ENCODE measurements at regions not wholly inside any gene's neighbourhood (a gene's known extent, or its start where the extent isn't known, plus 50 kb on each side); places are given as distances from the start of the nearest gene placed in this dataset.

DNA sequence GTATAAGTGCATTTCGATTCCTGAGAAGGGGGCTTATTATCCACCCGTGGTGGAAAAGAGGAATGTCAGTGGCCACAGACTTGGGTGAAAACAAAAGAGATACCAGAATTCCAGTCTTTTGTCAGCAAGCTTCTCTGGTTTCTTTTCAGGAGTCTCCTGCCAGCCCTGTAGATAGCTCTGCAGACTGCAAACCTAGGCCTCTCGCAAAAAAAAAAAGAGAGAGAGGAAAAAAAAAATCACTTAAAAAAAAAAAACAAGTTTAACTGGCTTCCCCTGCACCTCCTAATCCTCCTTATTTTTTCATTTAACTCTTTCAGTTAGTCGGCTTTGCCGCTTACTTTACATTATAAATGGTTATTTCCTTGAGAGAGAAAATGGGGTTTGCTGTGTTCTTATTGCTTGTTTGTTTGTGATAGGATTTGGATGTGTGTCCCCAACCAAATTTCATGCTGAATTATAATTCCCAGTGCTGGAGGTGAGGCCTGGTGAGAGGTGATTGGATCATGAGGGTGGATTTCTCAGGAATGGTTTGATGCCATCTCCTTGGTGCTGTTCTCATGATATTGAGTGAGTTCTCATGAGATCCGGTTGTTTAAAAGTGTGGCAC is 170.0 kb downstream of the BCL11B start:
- H3K23ac ChIP-seq (ENCODE audit: low read depth, low read length, poor library complexity) = no peak overlapping the region
- no CpG with 5 or more reads among the region's 6 CpGs for whole genome bisulfite sequencing, 2 donors (ENCODE audit: extremely low coverage in 2 of 2, insufficient read length in 2 of 2, insufficient replicate concordance in 1 of 2)

DNA sequence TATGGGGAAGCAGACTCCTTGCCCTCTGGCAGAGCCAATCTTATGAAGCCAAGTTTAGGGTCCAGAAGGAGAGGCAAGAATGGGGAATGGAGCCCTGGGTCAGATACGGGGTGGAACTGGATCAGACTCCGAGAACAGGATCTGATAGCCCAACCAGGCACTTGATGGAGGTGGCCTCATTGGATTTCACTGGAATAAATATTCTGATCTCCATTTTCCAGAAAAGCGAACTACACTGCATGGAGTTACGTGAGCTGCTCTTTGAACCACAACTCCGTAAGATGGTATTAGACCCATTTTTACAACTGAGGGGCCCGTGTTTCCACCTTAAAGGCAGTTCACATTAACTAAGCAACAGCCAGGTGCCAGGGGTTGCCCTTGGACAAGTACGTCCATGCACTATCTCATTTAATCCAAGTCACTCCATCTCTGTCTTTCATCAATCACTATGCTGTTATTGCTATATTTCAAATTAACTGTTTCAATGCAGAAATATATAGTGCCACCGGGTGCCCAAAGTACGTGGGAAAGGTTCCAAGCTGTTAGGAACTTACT is 155.2 kb downstream of the BCL11B start:
- no peak overlapping the region for H2BK15ac ChIP-seq (ENCODE audit: low read length)
- H3K9me3 ChIP-seq (replicated peaks in 1 of 2; ENCODE audit: control insufficient read depth in 2 of 2, insufficient read depth in 1 of 2, low read depth in 1 of 2, low read length in 2 of 2) = no peaks in the 10 kb centered on the region
- no peak overlapping the region for H3K18ac ChIP-seq (ENCODE audit: low read length)
- no peaks in the 10 kb centered on the region for H3K27me3 ChIP-seq (ENCODE audit: control insufficient read depth in 3 of 3, insufficient read depth in 3 of 3, low read depth in 1 of 3, low read length in 3 of 3)
- no peak overlapping the region for H3K9ac ChIP-seq (ENCODE audit: low read depth, low read length, poor library complexity)
- H2BK5ac ChIP-seq (ENCODE audit: low read length) = no peak overlapping the region
- H3K27ac ChIP-seq (replicated peaks; ENCODE audit: low read length) = no peak overlapping the region
- no peak overlapping the region for H4K8ac ChIP-seq (ENCODE audit: low read depth, low read length)
- no peak overlapping the region for H3K14ac ChIP-seq (ENCODE audit: low read length)
- H4K91ac ChIP-seq (ENCODE audit: low read depth, low read length, poor library complexity) = no peak overlapping the region
- DNase-seq (ENCODE audit: low spot score) = no peak
- no peaks in the 10 kb centered on the region for H3K4me1 ChIP-seq (ENCODE audit: control insufficient read depth in 2 of 2, insufficient read depth in 1 of 2, low read depth in 1 of 2, low read length in 2 of 2)
- no peak overlapping the region for H3K4me3 ChIP-seq (ENCODE audit: low read length in 2 of 2)
- no peaks in the 10 kb centered on the region for H3K79me1 ChIP-seq (ENCODE audit: low read depth, low read length)
- no peak overlapping the region for H2AFZ ChIP-seq (ENCODE audit: low read length)
- no peak overlapping the region for H3K4ac ChIP-seq (ENCODE audit: low read length)
- no peak overlapping the region for H2AK5ac ChIP-seq (ENCODE audit: low read depth, low read length)
- no peak overlapping the region for H2BK120ac ChIP-seq (ENCODE audit: low read depth, low read length)
- no peak overlapping the region for H3K23ac ChIP-seq (ENCODE audit: low read depth, low read length, poor library complexity)
- H2BK12ac ChIP-seq (ENCODE audit: low read length) = no peak overlapping the region
- H3K4me2 ChIP-seq (ENCODE audit: insufficient read depth, low read length, poor library complexity, severe bottlenecking) = no peak overlapping the region
- no peaks in the 10 kb centered on the region for H3K36me3 ChIP-seq (replicated peaks in 1 of 2; ENCODE audit: control insufficient read depth in 2 of 2, insufficient read depth in 2 of 2, low read length in 2 of 2)
- no CpG with 5 or more reads among the region's 9 CpGs for WGBS, 2 donors (ENCODE audit: extremely low coverage in 2 of 2, insufficient read length in 2 of 2, insufficient replicate concordance in 1 of 2)

More for the DNA sequence above, 170.0 kb downstream of the BCL11B start:
- Histone ChIP-seq H3K18ac (ENCODE audit: low read length) (no peak overlapping the region), H2BK5ac (ENCODE audit: low read length) (no peak overlapping the region), H3K27me3 (ENCODE audit: control insufficient read depth in 3 of 3, insufficient read depth in 3 of 3, low read depth in 1 of 3, low read length in 3 of 3) (no peaks in the 10 kb centered on the region), H3K9me3 (replicated peaks in 1 of 2; ENCODE audit: control insufficient read depth in 2 of 2, insufficient read depth in 1 of 2, low read depth in 1 of 2, low read length in 2 of 2) (peaks cover 0 to 3% of the 10 kb centered on the region in 2 donors), H3K4me1 (ENCODE audit: control insufficient read depth in 2 of 2, insufficient read depth in 1 of 2, low read depth in 1 of 2, low read length in 2 of 2) (peaks cover 0 to 7% of the 10 kb centered on the region in 2 donors), H3K4me3 (ENCODE audit: low read length in 2 of 2) (no peak overlapping the region), H2BK120ac (ENCODE audit: low read depth, low read length) (no peak overlapping the region), H3K36me3 (replicated peaks in 1 of 2; ENCODE audit: control insufficient read depth in 2 of 2, insufficient read depth in 2 of 2, low read length in 2 of 2) (no peaks in the 10 kb centered on the region), H2AFZ (ENCODE audit: low read length) (no peak overlapping the region), H3K27ac (replicated peaks; ENCODE audit: low read length) (peak overlapping the region; percentile 90), H2BK12ac (ENCODE audit: low read length) (no peak overlapping the region), H3K9ac (ENCODE audit: low read depth, low read length, poor library complexity) (no peak overlapping the region), H3K4ac (ENCODE audit: low read length) (no peak overlapping the region), H3K14ac (ENCODE audit: low read length) (no peak overlapping the region), H4K91ac (ENCODE audit: low read depth, low read length, poor library complexity) (no peak overlapping the region), H4K8ac (ENCODE audit: low read depth, low read length) (no peak overlapping the region), H2BK15ac (ENCODE audit: low read length) (no peak overlapping the region), H3K4me2 (ENCODE audit: insufficient read depth, low read length, poor library complexity, severe bottlenecking) (no peak overlapping the region), H3K79me1 (ENCODE audit: low read depth, low read length) (no peaks in the 10 kb centered on the region), H2AK5ac (ENCODE audit: low read depth, low read length) (no peak overlapping the region)
- peak; percentile 39 for DNase-seq (ENCODE audit: low spot score)

DNA sequence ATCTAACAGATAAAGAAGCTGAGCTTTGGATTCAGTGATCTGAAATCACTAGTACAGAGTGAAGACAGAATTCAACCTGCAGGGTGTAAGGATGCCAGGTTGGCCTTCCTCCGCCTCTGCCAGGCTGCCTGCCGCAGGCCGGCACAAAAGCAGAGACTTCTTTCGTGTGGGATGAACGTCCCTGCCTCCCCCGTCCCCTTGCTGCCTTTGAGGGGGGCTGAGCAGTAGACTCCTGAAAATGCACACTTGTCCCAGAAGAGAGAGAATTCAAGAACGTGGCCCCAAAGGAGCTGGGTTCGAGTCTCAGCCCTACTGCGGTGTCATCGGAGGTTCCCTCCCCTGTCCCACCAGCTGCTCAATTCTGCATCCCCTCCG is 154.3 kb downstream of the BCL11B start:
- H2BK12ac ChIP-seq (ENCODE audit: low read length) = no peak overlapping the region
- H3K27me3 ChIP-seq (ENCODE audit: control insufficient read depth in 3 of 3, insufficient read depth in 3 of 3, low read depth in 1 of 3, low read length in 3 of 3) = no peaks in the 10 kb centered on the region
- H3K9me3 ChIP-seq (replicated peaks in 1 of 2; ENCODE audit: control insufficient read depth in 2 of 2, insufficient read depth in 1 of 2, low read depth in 1 of 2, low read length in 2 of 2) = no peaks in the 10 kb centered on the region
- H4K91ac ChIP-seq (ENCODE audit: low read depth, low read length, poor library complexity) = no peak overlapping the region
- peak overlapping the region; percentile 60 for H2AK5ac ChIP-seq (ENCODE audit: low read depth, low read length)
- H2BK120ac ChIP-seq (ENCODE audit: low read depth, low read length) = no peak overlapping the region
- no peak overlapping the region for H3K9ac ChIP-seq (ENCODE audit: low read depth, low read length, poor library complexity)
- no peak overlapping the region for H3K23ac ChIP-seq (ENCODE audit: low read depth, low read length, poor library complexity)
- no peak overlapping the region for H3K18ac ChIP-seq (ENCODE audit: low read length)
- no peak overlapping the region for H3K4me2 ChIP-seq (ENCODE audit: insufficient read depth, low read length, poor library complexity, severe bottlenecking)
- H2BK15ac ChIP-seq (ENCODE audit: low read length) = no peak overlapping the region
- H4K8ac ChIP-seq (ENCODE audit: low read depth, low read length) = no peak overlapping the region
- H3K4me1 ChIP-seq (ENCODE audit: control insufficient read depth in 2 of 2, insufficient read depth in 1 of 2, low read depth in 1 of 2, low read length in 2 of 2) = no peaks in the 10 kb centered on the region
- H3K4ac ChIP-seq (ENCODE audit: low read length) = no peak overlapping the region
- H3K14ac ChIP-seq (ENCODE audit: low read length) = no peak overlapping the region
- no peaks in the 10 kb centered on the region for H3K79me1 ChIP-seq (ENCODE audit: low read depth, low read length)
- DNase-seq (ENCODE audit: low spot score) = no peak
- no peak overlapping the region for H3K4me3 ChIP-seq (ENCODE audit: low read length in 2 of 2)
- no peak overlapping the region for H2BK5ac ChIP-seq (ENCODE audit: low read length)
- no peak overlapping the region for H2AFZ ChIP-seq (ENCODE audit: low read length)
- H3K27ac ChIP-seq (replicated peaks; ENCODE audit: low read length) = no peak overlapping the region
- H3K36me3 ChIP-seq (replicated peaks in 1 of 2; ENCODE audit: control insufficient read depth in 2 of 2, insufficient read depth in 2 of 2, low read length in 2 of 2) = no peaks in the 10 kb centered on the region
- WGBS, 2 donors (ENCODE audit: extremely low coverage in 2 of 2, insufficient read length in 2 of 2, insufficient replicate concordance in 1 of 2) = no CpG with 5 or more reads among the region's 11 CpGs

GRCh38 chr14:99118046-99118721 is 153.8 kb downstream of the BCL11B start:
- Histone ChIP-seq H2BK12ac (ENCODE audit: low read length) (no peak overlapping the region), H3K18ac (ENCODE audit: low read length) (no peak overlapping the region), H3K4me3 (ENCODE audit: low read length in 2 of 2) (no peak overlapping the region), H2AK5ac (ENCODE audit: low read depth, low read length) (peak overlapping the region; percentile 60), H3K23ac (ENCODE audit: low read depth, low read length, poor library complexity) (no peak overlapping the region), H3K27ac (replicated peaks; ENCODE audit: low read length) (no peak overlapping the region), H3K27me3 (ENCODE audit: control insufficient read depth in 3 of 3, insufficient read depth in 3 of 3, low read depth in 1 of 3, low read length in 3 of 3) (no peaks in the 10 kb centered on the region), H2BK120ac (ENCODE audit: low read depth, low read length) (no peak overlapping the region), H3K4me1 (ENCODE audit: control insufficient read depth in 2 of 2, insufficient read depth in 1 of 2, low read depth in 1 of 2, low read length in 2 of 2) (no peaks in the 10 kb centered on the region), H3K4ac (ENCODE audit: low read length) (no peak overlapping the region), H3K9me3 (replicated peaks in 1 of 2; ENCODE audit: control insufficient read depth in 2 of 2, insufficient read depth in 1 of 2, low read depth in 1 of 2, low read length in 2 of 2) (no peaks in the 10 kb centered on the region), H3K4me2 (ENCODE audit: insufficient read depth, low read length, poor library complexity, severe bottlenecking) (no peak overlapping the region), H3K9ac (ENCODE audit: low read depth, low read length, poor library complexity) (no peak overlapping the region), H4K91ac (ENCODE audit: low read depth, low read length, poor library complexity) (no peak overlapping the region), H2BK15ac (ENCODE audit: low read length) (peak overlapping the region; percentile 15), H2AFZ (ENCODE audit: low read length) (no peak overlapping the region), H2BK5ac (ENCODE audit: low read length) (no peak overlapping the region), H4K8ac (ENCODE audit: low read depth, low read length) (no peak overlapping the region), H3K36me3 (replicated peaks in 1 of 2; ENCODE audit: control insufficient read depth in 2 of 2, insufficient read depth in 2 of 2, low read length in 2 of 2) (no peaks in the 10 kb centered on the region), H3K14ac (ENCODE audit: low read length) (no peak overlapping the region), H3K79me1 (ENCODE audit: low read depth, low read length) (no peaks in the 10 kb centered on the region)
- DNase-seq (ENCODE audit: low spot score) = no peak
- no CpG with 5 or more reads among the region's 53 CpGs for WGBS, 2 donors (ENCODE audit: extremely low coverage in 2 of 2, insufficient read length in 2 of 2, insufficient replicate concordance in 1 of 2)
